Activated CD8-positive, alpha-beta T cell treated with anti-CD3 and anti-CD28 coated beads for 36 hours (primary cell): ENCODE measurements at regions not wholly inside any gene's neighbourhood (a gene's known extent, or its start where the extent isn't known, plus 50 kb on each side); places are given as distances from the start of the nearest gene placed in this dataset.

Source experiments
- ATAC-seq: fragments of 200-7000 bp; cut with Tn5 transposase; one replicate; pipeline ENCODE4 v1.10.0; 2021; ENCODE audit warnings: mild to moderate bottlenecking, moderate library complexity
- CTCF ChIA-PET: fragments of 350-600 bp; sonication (Branson Sonifier 250); formaldehyde crosslinking; loops from one replicate; lab custom pipeline; 2021; ENCODE audit warnings: antibody characterized with exemption; lab: Charles Lee
- POLR2A ChIA-PET: fragments of 350-600 bp; sonication (Branson Sonifier 250); formaldehyde crosslinking; loops from one replicate; lab custom pipeline; 2021; ENCODE audit warnings: antibody characterized with exemption; lab: Charles Lee
- DNase-seq: peaks from one replicate; pipeline ENCODE4 v3.0.0-alpha.2; 2020
- H3K27ac Mint-ChIP-seq: one replicate; pipeline ENCODE4 v1.8.0; 2021; ENCODE audit warnings: mild to moderate bottlenecking, mixed read lengths
- H3K27me3 Mint-ChIP-seq: one replicate; pipeline ENCODE4 v1.8.0; 2021; ENCODE audit warnings: mixed read lengths
- H3K36me3 Mint-ChIP-seq: one replicate; pipeline ENCODE4 v1.8.0; 2021; ENCODE audit warnings: low read depth, mixed read lengths
- H3K4me1 Mint-ChIP-seq: one replicate; pipeline ENCODE4 v1.8.0; 2021; ENCODE audit warnings: low read depth, mixed read lengths
- H3K4me3 Mint-ChIP-seq: one replicate; pipeline ENCODE4 v1.8.0; 2021; ENCODE audit warnings: mild to moderate bottlenecking, moderate library complexity, mixed read lengths
- H3K9me3 Mint-ChIP-seq: one replicate; pipeline ENCODE4 v1.8.0; 2021; ENCODE audit warnings: mixed read lengths
- intact Hi-C: fragments of 100-400 bp; cut with micrococcal nuclease; formaldehyde crosslinking; loops from one replicate; pipeline ENCODE4 v1.10.0; 2022
- TF ChIP-seq, protein P1 (sequence below): fragments of 200-600 bp; IDR thresholded peaks from one replicate; pipeline ENCODE4 v1.8.0; 2022; ENCODE audit warnings: antibody characterized with exemption, mild to moderate bottlenecking

DNA sequence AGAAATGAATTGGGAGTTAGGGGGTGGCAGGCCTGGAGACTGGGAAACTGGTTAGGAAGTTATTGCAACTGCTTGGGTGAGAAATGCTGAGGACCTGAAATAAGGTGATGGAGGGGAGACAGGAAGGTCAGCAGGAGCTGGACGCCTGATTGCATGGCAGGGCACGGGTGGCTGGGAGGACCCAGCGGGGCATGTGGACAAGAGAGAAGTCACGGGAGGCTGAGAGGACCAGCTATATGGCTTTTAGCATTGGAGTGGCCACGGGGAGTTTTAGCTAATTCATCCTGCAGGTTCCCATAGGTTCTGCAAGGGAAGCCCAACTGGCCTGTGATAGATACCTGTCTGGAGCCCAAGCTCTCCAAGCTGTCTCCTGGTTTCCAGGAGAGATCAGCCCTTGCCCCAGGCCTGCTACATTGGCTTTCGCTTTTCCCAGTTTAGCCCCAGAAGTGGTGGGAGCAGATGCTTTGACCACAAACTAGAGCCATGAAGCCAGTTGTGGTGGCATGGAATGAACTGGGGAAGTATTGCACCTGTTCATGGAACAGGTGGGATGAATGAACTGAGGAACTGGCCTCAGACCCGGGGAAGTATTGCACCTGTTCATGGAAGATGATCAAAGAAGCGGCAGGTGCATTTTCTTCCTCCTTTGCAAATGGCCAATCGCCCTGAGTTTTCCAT is 93.6 kb upstream of the TAF1B start:
- intact Hi-C loops = no loop called here
- CTCF ChIA-PET = interaction anchor here (0.8 to 1.8 kb wide), 7 partner anchors 9 to 194 kb away, joined by 3 to 6 read pairs (median 3); no protein-coding TSS in a partner anchor
- H3K36me3 Mint-ChIP-seq = no peaks in the 10 kb centered on the region
- H3K4me3 Mint-ChIP-seq = no peak overlapping the region
- ATAC-seq (no peak), DNase-seq (no peak)
- TF ChIP-seq, protein P1, sequence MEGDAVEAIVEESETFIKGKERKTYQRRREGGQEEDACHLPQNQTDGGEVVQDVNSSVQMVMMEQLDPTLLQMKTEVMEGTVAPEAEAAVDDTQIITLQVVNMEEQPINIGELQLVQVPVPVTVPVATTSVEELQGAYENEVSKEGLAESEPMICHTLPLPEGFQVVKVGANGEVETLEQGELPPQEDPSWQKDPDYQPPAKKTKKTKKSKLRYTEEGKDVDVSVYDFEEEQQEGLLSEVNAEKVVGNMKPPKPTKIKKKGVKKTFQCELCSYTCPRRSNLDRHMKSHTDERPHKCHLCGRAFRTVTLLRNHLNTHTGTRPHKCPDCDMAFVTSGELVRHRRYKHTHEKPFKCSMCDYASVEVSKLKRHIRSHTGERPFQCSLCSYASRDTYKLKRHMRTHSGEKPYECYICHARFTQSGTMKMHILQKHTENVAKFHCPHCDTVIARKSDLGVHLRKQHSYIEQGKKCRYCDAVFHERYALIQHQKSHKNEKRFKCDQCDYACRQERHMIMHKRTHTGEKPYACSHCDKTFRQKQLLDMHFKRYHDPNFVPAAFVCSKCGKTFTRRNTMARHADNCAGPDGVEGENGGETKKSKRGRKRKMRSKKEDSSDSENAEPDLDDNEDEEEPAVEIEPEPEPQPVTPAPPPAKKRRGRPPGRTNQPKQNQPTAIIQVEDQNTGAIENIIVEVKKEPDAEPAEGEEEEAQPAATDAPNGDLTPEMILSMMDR = no peak
- POLR2A ChIA-PET = interaction anchor here (0.8 to 1.6 kb wide), 4 partner anchors 13 to 138 kb away, joined by 3 to 4 read pairs (median 3); partner anchors contain the start of gene YWHAQ
- no peak overlapping the region for H3K27ac Mint-ChIP-seq
- peaks cover 11% of the 10 kb centered on the region for H3K27me3 Mint-ChIP-seq
- peaks cover 46% of the 10 kb centered on the region for H3K4me1 Mint-ChIP-seq
- H3K9me3 Mint-ChIP-seq = no peaks in the 10 kb centered on the region

DNA sequence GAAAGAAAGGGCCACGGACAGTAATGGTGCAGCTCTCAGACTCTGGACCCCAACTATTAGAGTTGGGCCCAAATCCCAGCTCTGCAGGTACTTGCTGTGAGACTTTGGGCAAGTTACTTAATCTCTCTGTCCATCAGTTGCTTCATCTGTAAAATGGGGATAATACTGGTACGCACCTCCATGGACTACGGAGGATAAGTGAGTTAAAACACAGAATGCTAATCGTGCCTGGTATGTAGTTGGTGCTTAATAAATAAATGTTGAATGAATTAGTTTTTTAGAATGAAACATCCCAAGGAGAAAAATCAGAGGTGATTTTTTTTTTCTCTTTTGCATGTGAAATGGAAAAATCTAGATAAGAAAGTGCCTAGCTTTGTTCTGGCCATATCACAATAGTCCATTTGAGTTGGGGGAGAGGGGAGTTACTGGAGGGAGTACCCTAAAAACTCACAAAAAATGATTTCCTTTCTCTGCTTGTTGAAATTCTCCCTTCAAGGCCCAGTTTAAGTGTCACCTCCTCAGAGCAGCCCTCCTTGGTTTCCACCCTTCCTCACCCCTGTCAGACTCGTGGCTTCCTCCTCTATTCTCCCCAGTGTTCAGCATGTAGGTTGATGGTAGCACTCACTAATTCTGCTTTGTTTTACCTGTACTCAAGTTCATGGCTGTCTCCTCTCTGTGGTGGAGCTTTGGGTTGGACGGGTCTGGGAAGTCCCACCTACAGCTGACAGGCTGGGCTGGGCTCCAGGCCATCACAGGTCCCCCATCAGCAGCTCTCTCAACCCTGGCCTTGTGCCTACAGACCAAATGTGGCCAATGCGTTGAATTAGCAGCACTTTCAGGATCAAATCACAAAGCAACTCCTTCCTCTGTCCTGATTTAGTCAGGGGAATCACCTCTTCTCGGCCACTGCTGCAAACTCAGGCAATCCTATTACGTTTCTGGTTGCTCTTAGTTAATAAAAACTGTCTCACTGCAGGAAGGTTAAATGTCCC is 92.8 kb upstream of the TAF1B start:
- no peaks in the 10 kb centered on the region for H3K9me3 Mint-ChIP-seq
- H3K27me3 Mint-ChIP-seq = peaks cover 16% of the 10 kb centered on the region
- DNase-seq (no peak), ATAC-seq (no peak)
- TF ChIP-seq, protein P1 = no peak
- H3K4me1 Mint-ChIP-seq = peaks cover 51% of the 10 kb centered on the region
- intact Hi-C loops = no loop called here
- H3K4me3 Mint-ChIP-seq = no peak overlapping the region
- CTCF ChIA-PET = interaction anchor here (1.4 to 1.5 kb wide), 3 partner anchors 9 to 38 kb away, joined by 3 to 5 read pairs (median 4); no protein-coding TSS in a partner anchor
- POLR2A ChIA-PET = interaction anchor here (0.8 to 1.1 kb wide), 2 partner anchors 11 to 14 kb away, joined by 3 read pairs; no protein-coding TSS in a partner anchor
- H3K27ac Mint-ChIP-seq = no peak overlapping the region
- no peaks in the 10 kb centered on the region for H3K36me3 Mint-ChIP-seq

DNA sequence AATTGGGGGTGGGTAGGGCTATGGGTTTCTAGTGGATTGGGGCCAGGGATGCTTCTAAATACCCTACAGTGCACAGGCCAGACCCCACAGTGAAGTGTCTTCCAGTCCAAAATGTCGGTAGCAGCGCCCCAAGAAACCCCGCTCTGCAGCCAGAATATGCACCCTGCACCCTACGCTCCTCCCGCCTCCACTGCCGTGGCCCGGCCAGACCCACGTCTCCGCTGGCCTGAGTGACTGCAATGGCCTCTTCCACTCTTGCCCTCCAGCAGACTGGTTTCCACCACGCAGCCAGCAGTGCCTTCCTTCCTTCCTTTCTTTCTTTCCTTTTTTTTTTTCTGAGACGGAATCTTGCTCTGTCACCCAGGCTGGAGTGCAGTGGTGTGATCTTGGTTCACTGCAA is 91.4 kb upstream of the TAF1B start:
- ATAC-seq (no peak), DNase-seq (no peak)
- intact Hi-C loops = no loop called here
- Mint-ChIP-seq H3K27me3 (peaks cover 25% of the 10 kb centered on the region), H3K36me3 (no peaks in the 10 kb centered on the region), H3K4me3 (no peak overlapping the region), H3K9me3 (no peaks in the 10 kb centered on the region), H3K4me1 (peaks cover 51% of the 10 kb centered on the region), H3K27ac (no peak overlapping the region)
- ChIA-PET CTCF (no interaction called here), POLR2A (no interaction called here)
- TF ChIP-seq, protein P1 = no peak

DNA sequence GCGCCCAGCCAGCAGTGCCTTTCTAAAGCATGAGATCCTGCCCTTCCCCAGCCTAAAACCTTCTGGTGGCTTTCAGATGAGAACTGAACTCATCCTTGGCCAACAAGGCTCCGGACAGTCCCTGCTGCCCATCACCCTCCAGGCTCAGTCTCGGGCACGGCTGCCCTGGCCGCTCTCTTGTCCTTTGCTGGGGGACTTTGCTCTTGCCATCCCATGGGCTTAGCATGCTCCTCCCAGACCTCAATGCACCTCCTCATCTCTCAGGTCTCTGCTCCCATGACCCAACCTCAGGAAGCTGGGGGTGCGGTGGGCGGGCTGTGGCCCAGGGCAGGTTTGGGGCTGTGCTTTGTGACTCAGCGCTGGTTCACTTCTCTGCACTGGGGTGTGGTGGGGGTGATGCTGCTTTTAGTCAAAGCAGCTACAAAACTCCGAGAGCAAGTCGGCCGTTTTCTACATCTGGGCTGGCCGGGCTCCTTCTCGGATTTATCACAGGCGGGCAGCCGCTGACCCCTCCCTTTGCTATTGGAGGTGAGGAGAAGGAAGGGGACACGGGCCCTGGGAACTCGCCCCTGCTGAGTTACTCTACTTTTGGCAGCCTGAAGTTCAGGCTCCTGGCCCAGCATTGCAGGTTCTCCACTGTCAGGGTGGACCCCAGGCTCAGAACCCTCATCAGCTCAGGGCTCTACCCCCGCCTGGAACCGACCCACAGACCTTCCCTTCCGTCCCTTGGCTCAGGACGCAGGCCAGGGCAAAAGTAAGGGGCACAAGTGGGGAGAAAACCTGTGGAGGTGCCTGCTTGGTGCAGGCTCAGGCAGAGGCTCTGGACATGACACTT is 90.6 kb upstream of the TAF1B start:
- Mint-ChIP-seq H3K27me3 (peaks cover 28% of the 10 kb centered on the region), H3K9me3 (no peaks in the 10 kb centered on the region), H3K27ac (peak overlapping the region; percentile 81), H3K36me3 (no peaks in the 10 kb centered on the region), H3K4me3 (peak overlapping the region; percentile 32), H3K4me1 (peaks cover 54% of the 10 kb centered on the region)
- TF ChIP-seq, protein P1 = no peak
- DNase-seq (peak; percentile 93), ATAC-seq (peak; percentile 81)
- ChIA-PET POLR2A (interaction anchor here (0.8 to 2.4 kb wide), 8 partner anchors 14 to 279 kb away, joined by 3 to 14 read pairs (median 4); partner anchors contain the start of genes ADAM17 and YWHAQ), CTCF (interaction anchor here (0.9 to 1.4 kb wide), 4 partner anchors 29 to 156 kb away, joined by 3 to 4 read pairs (median 3); partner anchors contain the start of gene YWHAQ)
- intact Hi-C loops = no loop called here
